HUES6 (cell line): ENCODE measurements at regions not wholly inside any gene's neighbourhood (a gene's known extent, or its start where the extent isn't known, plus 50 kb on each side); places are given as distances from the start of the nearest gene placed in this dataset.

Experiments
- H3K27ac ChIP-seq: 2 replicates; pipeline ENCODE4 v1.7.0; 2013; ENCODE audit warnings: low read depth, mild to moderate bottlenecking, low read length, inconsistent platforms
- H3K27me3 ChIP-seq: 2 replicates; pipeline ENCODE4 v1.6.1; 2013; ENCODE audit warnings: low read length; ENCODE audit not compliant: control insufficient read depth, insufficient read depth
- H3K36me3 ChIP-seq: 2 replicates; pipeline ENCODE4 v1.6.1; 2013; ENCODE audit warnings: low read length; ENCODE audit not compliant: control insufficient read depth, insufficient read depth
- H3K4me1 ChIP-seq: 2 replicates; pipeline ENCODE4 v1.6.1; 2013; ENCODE audit warnings: low read length; ENCODE audit not compliant: control insufficient read depth, insufficient read depth
- H3K4me3 ChIP-seq: 2 replicates; pipeline ENCODE4 v1.5.1; 2013; ENCODE audit warnings: low read depth, low read length
- H3K9ac ChIP-seq: one replicate; pipeline ENCODE4 v1.6.1; 2013; ENCODE audit warnings: mild to moderate bottlenecking, low read length
- H3K9me3 ChIP-seq: 2 replicates; pipeline ENCODE4 v1.6.1; 2013; ENCODE audit warnings: low read depth, low read length; ENCODE audit not compliant: control insufficient read depth, insufficient read depth

GRCh38 chr7:42758124-42758523 is 153.7 kb downstream of the C7orf25 start:
- H3K4me1 ChIP-seq = peaks cover 9% of the 10 kb centered on the region
- no peaks in the 10 kb centered on the region for H3K36me3 ChIP-seq
- H3K9ac ChIP-seq = no peak overlapping the region
- peaks cover 4% of the 10 kb centered on the region; the same call in 1 of the 2 replicates for H3K9me3 ChIP-seq
- no peak overlapping the region for H3K4me3 ChIP-seq
- H3K27me3 ChIP-seq = no peaks in the 10 kb centered on the region
- no peak overlapping the region for H3K27ac ChIP-seq

- no peak overlapping the region for H3K4me3 ChIP-seq
- H3K27me3 ChIP-seq = no peaks in the 10 kb centered on the region
- peaks cover 9% of the 10 kb centered on the region for H3K4me1 ChIP-seq
- peaks cover 4% of the 10 kb centered on the region; the same call in 1 of the 2 replicates for H3K9me3 ChIP-seq
- no peaks in the 10 kb centered on the region for H3K36me3 ChIP-seq
- no peak overlapping the region for H3K9ac ChIP-seq
- H3K27ac ChIP-seq = no peak overlapping the region
These were observed 155.0 kb downstream of the C7orf25 start for GRCh38 chr7:42756841-42757240.

GRCh38 chr7:42753811-42754363 is 158.0 kb downstream of the C7orf25 start:
- H3K4me1 ChIP-seq = peaks cover 9% of the 10 kb centered on the region
- H3K4me3 ChIP-seq = no peak overlapping the region
- H3K36me3 ChIP-seq = no peaks in the 10 kb centered on the region
- no peak overlapping the region for H3K27ac ChIP-seq
- H3K9ac ChIP-seq = no peak overlapping the region
- peaks cover 3% of the 10 kb centered on the region; the same call in 1 of the 2 replicates for H3K9me3 ChIP-seq
- no peaks in the 10 kb centered on the region for H3K27me3 ChIP-seq

- Histone ChIP-seq H3K4me3 (no peak overlapping the region), H3K9ac (no peak overlapping the region), H3K27me3 (no peaks in the 10 kb centered on the region), H3K9me3 (no peaks in the 10 kb centered on the region), H3K4me1 (peaks cover 9% of the 10 kb centered on the region), H3K36me3 (no peaks in the 10 kb centered on the region), H3K27ac (no peak overlapping the region)
These were observed 158.5 kb downstream of the C7orf25 start for GRCh38 chr7:42753367-42753766.

- H3K4me1 ChIP-seq = peaks cover 9% of the 10 kb centered on the region
- H3K36me3 ChIP-seq = no peaks in the 10 kb centered on the region
- no peak overlapping the region for H3K27ac ChIP-seq
- no peaks in the 10 kb centered on the region for H3K27me3 ChIP-seq
- no peak overlapping the region for H3K4me3 ChIP-seq
- H3K9ac ChIP-seq = no peak overlapping the region
- no peaks in the 10 kb centered on the region for H3K9me3 ChIP-seq
These were observed 161.7 kb downstream of the C7orf25 start for GRCh38 chr7:42750172-42750571.

- H3K27ac ChIP-seq = no peak overlapping the region
These were observed 164.8 kb downstream of the C7orf25 start for GRCh38 chr7:42747044-42747443.

GRCh38 chr7:42746214-42746613 is 165.7 kb downstream of the C7orf25 start:
- no peaks in the 10 kb centered on the region for H3K27me3 ChIP-seq
- H3K4me1 ChIP-seq = no peaks in the 10 kb centered on the region
- no peak overlapping the region for H3K4me3 ChIP-seq
- no peak overlapping the region for H3K9ac ChIP-seq
- no peaks in the 10 kb centered on the region for H3K36me3 ChIP-seq
- no peaks in the 10 kb centered on the region for H3K9me3 ChIP-seq
- H3K27ac ChIP-seq = no peak overlapping the region

More at GRCh38 chr7:42747044-42747443, 164.8 kb downstream of the C7orf25 start:
- no peaks in the 10 kb centered on the region for H3K36me3 ChIP-seq
- no peaks in the 10 kb centered on the region for H3K4me1 ChIP-seq
- H3K9ac ChIP-seq = no peak overlapping the region
- no peaks in the 10 kb centered on the region for H3K9me3 ChIP-seq
- H3K27me3 ChIP-seq = no peaks in the 10 kb centered on the region
- no peak overlapping the region for H3K4me3 ChIP-seq

GRCh38 chr7:42745357-42746059 is 166.4 kb downstream of the C7orf25 start:
- no peak overlapping the region for H3K27ac ChIP-seq
- H3K9ac ChIP-seq = no peak overlapping the region
- no peaks in the 10 kb centered on the region for H3K4me1 ChIP-seq
- no peak overlapping the region for H3K4me3 ChIP-seq
- H3K36me3 ChIP-seq = no peaks in the 10 kb centered on the region
- no peaks in the 10 kb centered on the region for H3K27me3 ChIP-seq
- no peaks in the 10 kb centered on the region for H3K9me3 ChIP-seq

GRCh38 chr7:42744746-42745145 is 167.1 kb downstream of the C7orf25 start:
- H3K27me3 ChIP-seq = no peaks in the 10 kb centered on the region
- no peaks in the 10 kb centered on the region for H3K4me1 ChIP-seq
- H3K36me3 ChIP-seq = no peaks in the 10 kb centered on the region
- H3K27ac ChIP-seq = no peak overlapping the region
- H3K4me3 ChIP-seq = no peak overlapping the region
- H3K9me3 ChIP-seq = no peaks in the 10 kb centered on the region
- no peak overlapping the region for H3K9ac ChIP-seq

- Histone ChIP-seq H3K27me3 (no peaks in the 10 kb centered on the region), H3K36me3 (no peaks in the 10 kb centered on the region), H3K4me1 (no peaks in the 10 kb centered on the region), H3K4me3 (no peak overlapping the region), H3K9me3 (no peaks in the 10 kb centered on the region), H3K27ac (no peak overlapping the region), H3K9ac (no peak overlapping the region)
These were observed 168.6 kb downstream of the C7orf25 start for GRCh38 chr7:42743077-42743858.

GRCh38 chr7:42742318-42742717 is 169.6 kb downstream of the C7orf25 start:
- Histone ChIP-seq H3K4me1 (no peaks in the 10 kb centered on the region), H3K36me3 (no peaks in the 10 kb centered on the region), H3K9ac (no peak overlapping the region), H3K27ac (no peak overlapping the region), H3K4me3 (no peak overlapping the region), H3K9me3 (no peaks in the 10 kb centered on the region), H3K27me3 (no peaks in the 10 kb centered on the region)
